ENCODE measurements at regions not wholly inside any gene's neighbourhood (a gene's known extent, or its start where the extent isn't known, plus 50 kb on each side); places are given as distances from the start of the nearest gene placed in this dataset.

DNA sequence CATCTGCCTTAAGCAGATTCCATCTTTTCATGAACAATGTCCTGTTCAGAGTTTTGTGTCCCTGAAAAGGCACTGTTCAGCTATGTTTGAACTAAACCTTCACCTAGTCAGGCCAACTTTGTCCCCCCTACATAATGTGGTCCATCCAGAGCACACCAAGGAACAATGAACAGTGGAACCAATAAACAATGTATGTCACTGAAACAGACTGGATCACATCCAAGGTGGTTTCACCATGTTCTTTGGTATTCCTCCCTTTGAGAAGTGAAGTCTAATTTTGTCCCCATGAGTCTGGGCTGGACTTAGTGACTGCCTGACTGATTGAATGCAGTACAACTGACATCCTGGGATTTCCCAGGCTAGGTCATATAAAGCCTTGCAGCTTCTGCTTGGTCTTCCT lies 174.5 kb downstream of the SLC24A2 start:
- H3K36me3 Mint-ChIP-seq: no peaks in the 10 kb centered on the region
- no peak overlapping the region for H3K27ac ChIP-seq

DNA sequence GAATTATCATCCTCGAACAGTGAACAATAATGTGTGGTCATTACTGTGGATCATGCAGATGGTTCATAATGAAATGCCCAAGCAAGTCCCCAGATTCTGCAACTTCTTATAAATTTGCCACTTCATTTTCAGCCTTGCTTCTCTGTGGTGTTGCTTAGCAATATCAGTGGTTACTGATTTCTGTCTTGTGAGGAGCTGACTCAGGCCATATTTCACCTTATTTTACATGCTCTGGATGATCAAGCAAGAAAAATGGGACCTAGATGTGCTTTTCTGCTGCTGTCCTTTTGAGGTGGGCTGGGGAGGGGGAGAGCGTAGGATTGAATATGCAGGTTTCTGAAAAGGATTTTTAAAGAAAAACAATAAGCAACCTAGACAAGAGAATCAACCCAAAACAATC lies 188.3 kb downstream of the SLC24A2 start:
- Histone ChIP-seq H3K4me3 (no peak overlapping the region), H3F3A (ENCODE audit: low read depth) (no peaks in the 10 kb centered on the region), H3K4me1 (peaks cover 6% of the 10 kb centered on the region), H3K27ac (no peak overlapping the region), H3K4me2 (no peak overlapping the region), H2AFZ (replicated peaks) (no peak overlapping the region), H3K79me2 (ENCODE audit: low read depth) (no peaks in the 10 kb centered on the region), H3K9ac (no peak overlapping the region), H3K27me3 (no peaks in the 10 kb centered on the region), H3K36me3 (no peaks in the 10 kb centered on the region), H3K9me3 (ENCODE audit: low read depth) (no peaks in the 10 kb centered on the region), H4K20me1 (ENCODE audit: low read depth) (no peaks in the 10 kb centered on the region)
- TF ChIP-seq, protein P1, sequence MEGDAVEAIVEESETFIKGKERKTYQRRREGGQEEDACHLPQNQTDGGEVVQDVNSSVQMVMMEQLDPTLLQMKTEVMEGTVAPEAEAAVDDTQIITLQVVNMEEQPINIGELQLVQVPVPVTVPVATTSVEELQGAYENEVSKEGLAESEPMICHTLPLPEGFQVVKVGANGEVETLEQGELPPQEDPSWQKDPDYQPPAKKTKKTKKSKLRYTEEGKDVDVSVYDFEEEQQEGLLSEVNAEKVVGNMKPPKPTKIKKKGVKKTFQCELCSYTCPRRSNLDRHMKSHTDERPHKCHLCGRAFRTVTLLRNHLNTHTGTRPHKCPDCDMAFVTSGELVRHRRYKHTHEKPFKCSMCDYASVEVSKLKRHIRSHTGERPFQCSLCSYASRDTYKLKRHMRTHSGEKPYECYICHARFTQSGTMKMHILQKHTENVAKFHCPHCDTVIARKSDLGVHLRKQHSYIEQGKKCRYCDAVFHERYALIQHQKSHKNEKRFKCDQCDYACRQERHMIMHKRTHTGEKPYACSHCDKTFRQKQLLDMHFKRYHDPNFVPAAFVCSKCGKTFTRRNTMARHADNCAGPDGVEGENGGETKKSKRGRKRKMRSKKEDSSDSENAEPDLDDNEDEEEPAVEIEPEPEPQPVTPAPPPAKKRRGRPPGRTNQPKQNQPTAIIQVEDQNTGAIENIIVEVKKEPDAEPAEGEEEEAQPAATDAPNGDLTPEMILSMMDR (IDR thresholded peaks at IDR 0.05): no peak
- no peak for TF ChIP-seq EZH2 (IDR thresholded peaks at IDR 0.05)
- no peak for TF ChIP-seq EZH2phosphoT487 (IDR thresholded peaks at IDR 0.05)
- no peak overlapping the region for H3K4me3 Mint-ChIP-seq
- peaks cover 7% of the 10 kb centered on the region for H3K4me1 Mint-ChIP-seq
- no peaks in the 10 kb centered on the region for H3K36me3 Mint-ChIP-seq
- no peak for DNase-seq (ENCODE audit: low spot score)
- no peaks in the 10 kb centered on the region for H3K9me3 Mint-ChIP-seq
- H3K27me3 Mint-ChIP-seq (ENCODE audit: insufficient read depth, low read depth): no peaks in the 10 kb centered on the region
- H3K27ac Mint-ChIP-seq: no peak overlapping the region

More for the DNA sequence above, 174.5 kb downstream of the SLC24A2 start:
- Histone ChIP-seq H2AFZ (replicated peaks) (no peak overlapping the region), H3F3A (ENCODE audit: low read depth) (no peaks in the 10 kb centered on the region), H3K79me2 (ENCODE audit: low read depth) (no peaks in the 10 kb centered on the region), H4K20me1 (ENCODE audit: low read depth) (no peaks in the 10 kb centered on the region), H3K9ac (no peak overlapping the region), H3K4me2 (no peak overlapping the region), H3K4me3 (no peak overlapping the region), H3K36me3 (no peaks in the 10 kb centered on the region), H3K27me3 (no peaks in the 10 kb centered on the region), H3K4me1 (no peaks in the 10 kb centered on the region), H3K9me3 (ENCODE audit: low read depth) (no peaks in the 10 kb centered on the region)
- DNase-seq (ENCODE audit: low spot score): no peak
- Mint-ChIP-seq H3K4me1 (no peaks in the 10 kb centered on the region), H3K9me3 (peaks cover 4% of the 10 kb centered on the region), H3K27ac (no peak overlapping the region), H3K4me3 (no peak overlapping the region), H3K27me3 (ENCODE audit: insufficient read depth, low read depth) (no peaks in the 10 kb centered on the region)
- TF ChIP-seq EZH2 (IDR thresholded peaks at IDR 0.05) (no peak), EZH2phosphoT487 (IDR thresholded peaks at IDR 0.05) (no peak)
- TF ChIP-seq, protein P1 (IDR thresholded peaks at IDR 0.05): no peak

DNA sequence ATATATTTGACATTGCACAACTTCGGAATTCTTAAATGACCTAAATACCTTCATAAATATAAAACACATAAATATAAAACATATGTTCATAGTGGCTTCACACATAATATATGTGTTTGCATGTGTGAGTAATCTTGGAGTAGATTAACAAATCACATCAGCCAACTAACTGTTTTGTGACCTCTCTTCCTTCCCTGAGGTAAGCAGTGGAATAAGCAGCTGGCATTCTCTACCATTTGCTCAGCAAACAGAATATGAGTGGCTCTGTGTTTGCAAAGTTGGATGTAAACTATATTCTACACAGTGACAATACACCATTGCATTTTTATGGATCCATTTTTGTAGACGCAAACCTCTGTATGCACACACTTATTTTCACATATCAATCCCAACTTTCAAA lies 189.9 kb downstream of the ACER2 start:
- Mint-ChIP-seq H3K27me3 (ENCODE audit: insufficient read depth, low read depth) (no peaks in the 10 kb centered on the region), H3K4me3 (no peak overlapping the region), H3K36me3 (no peaks in the 10 kb centered on the region), H3K9me3 (no peaks in the 10 kb centered on the region), H3K4me1 (peaks cover 7% of the 10 kb centered on the region), H3K27ac (no peak overlapping the region)
- H3K4me1 ChIP-seq: peaks cover 6% of the 10 kb centered on the region
- no peaks in the 10 kb centered on the region for H4K20me1 ChIP-seq (ENCODE audit: low read depth)
- no peak overlapping the region for H2AFZ ChIP-seq (replicated peaks)
- no peak for TF ChIP-seq EZH2phosphoT487 (IDR thresholded peaks at IDR 0.05)
- TF ChIP-seq, protein P1 (IDR thresholded peaks at IDR 0.05): no peak
- TF ChIP-seq EZH2 (IDR thresholded peaks at IDR 0.05): no peak
- no peak overlapping the region for H3K4me2 ChIP-seq
- H3K9me3 ChIP-seq (ENCODE audit: low read depth): no peaks in the 10 kb centered on the region
- H3K9ac ChIP-seq: no peak overlapping the region
- no peaks in the 10 kb centered on the region for H3K27me3 ChIP-seq
- no peaks in the 10 kb centered on the region for H3K36me3 ChIP-seq
- DNase-seq (ENCODE audit: low spot score): no peak
- H3F3A ChIP-seq (ENCODE audit: low read depth): no peaks in the 10 kb centered on the region
- no peak overlapping the region for H3K4me3 ChIP-seq
- H3K79me2 ChIP-seq (ENCODE audit: low read depth): no peaks in the 10 kb centered on the region
- H3K27ac ChIP-seq: no peak overlapping the region
